GM12875 (cell line): ENCODE measurements at regions not wholly inside any gene's neighbourhood (a gene's known extent, or its start where the extent isn't known, plus 50 kb on each side); places are given as distances from the start of the nearest gene placed in this dataset.

Experiments used
- H3K4me3 ChIP-seq: one replicate; pipeline ENCODE4 v1.5.1; 2011; ENCODE audit warnings: low read depth, low read length, control low read depth
- CTCF ChIP-seq: IDR thresholded peaks from 2 replicates; pipeline ENCODE4 v1.5.1; 2011; ENCODE audit warnings: low read depth, mild to moderate bottlenecking, control low read depth, inconsistent platforms, low read length, moderate library complexity, borderline replicate concordance; ENCODE audit not compliant: insufficient read depth

DNA sequence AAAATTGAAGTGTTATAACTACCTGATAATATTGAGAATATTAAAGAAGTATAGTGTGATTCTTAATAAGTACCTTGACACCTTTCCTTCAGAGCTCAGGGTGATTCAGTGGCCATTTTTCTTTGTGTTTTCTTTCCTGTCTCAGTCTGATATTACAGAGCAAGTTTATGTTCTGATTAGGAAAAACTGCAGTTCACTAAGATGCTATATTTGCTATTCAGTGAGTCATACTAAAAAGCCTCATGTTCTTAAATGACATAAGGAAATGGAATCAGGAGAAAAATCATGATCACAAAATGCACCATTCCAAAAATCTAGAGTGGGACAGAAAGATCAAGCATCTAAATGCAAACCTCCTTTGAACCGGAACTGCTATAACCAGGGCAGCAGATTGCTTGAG, 390.6 kb upstream of the ATP2B1 start:
- TF ChIP-seq CTCF: no peak
- H3K4me3 ChIP-seq: no peak overlapping the region

DNA sequence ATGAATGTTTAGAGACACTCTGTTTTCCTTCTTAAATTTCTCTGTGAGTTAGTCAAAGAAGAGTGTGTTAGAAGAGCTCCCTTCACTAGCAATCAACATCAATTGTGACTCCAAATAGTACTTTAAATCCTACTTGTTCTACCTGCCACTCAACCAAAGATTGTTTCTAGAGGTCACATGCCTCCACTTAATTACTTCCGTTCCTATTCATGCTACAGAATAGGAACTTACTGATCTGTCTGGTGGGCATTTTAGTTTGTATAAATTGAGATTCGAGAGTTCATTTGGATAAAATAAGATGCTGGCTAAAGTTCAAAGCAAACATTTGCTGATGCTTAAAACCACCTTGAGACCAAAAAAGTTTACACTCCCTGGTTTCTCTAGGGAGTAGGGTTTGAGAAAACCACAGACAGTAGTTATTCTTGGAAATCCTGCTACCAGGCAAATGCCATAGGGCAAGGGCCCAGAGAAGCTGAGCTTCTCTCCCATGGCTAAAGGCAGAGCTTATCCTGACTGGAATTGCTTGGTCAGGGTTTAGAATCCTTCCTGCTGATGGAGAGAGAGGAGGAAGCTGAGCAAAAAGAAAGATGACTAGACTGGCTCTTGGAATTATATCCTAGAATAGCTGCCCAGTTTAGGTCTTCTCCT, 389.6 kb upstream of the ATP2B1 start:
- TF ChIP-seq CTCF: no peak

DNA sequence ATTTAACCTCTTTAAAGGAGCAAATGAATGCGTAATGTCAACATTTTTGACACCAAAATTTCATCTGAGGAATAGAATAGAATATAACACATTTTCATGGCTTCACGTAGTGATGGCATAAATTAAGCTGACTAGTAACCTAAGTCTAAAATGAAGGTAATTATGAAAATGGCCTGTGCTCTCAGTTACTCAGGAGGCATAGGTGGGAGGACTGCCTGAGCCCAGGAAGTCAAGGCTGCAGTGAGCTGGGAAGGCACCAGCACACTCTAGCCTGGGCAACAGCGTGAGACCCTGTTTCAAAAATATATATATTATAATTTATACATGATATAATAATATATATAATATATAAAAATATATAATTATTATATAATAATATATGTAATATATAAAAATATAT, 383.2 kb upstream of the ATP2B1 start:
- no peak for TF ChIP-seq CTCF
- no peak overlapping the region for H3K4me3 ChIP-seq

More for the DNA sequence above, 389.6 kb upstream of the ATP2B1 start:
- H3K4me3 ChIP-seq: no peak overlapping the region

- TF ChIP-seq CTCF: no peak
- no peak overlapping the region for H3K4me3 ChIP-seq
These were observed 382.5 kb upstream of the ATP2B1 start for GRCh38 chr12:90090929-90091651.

DNA sequence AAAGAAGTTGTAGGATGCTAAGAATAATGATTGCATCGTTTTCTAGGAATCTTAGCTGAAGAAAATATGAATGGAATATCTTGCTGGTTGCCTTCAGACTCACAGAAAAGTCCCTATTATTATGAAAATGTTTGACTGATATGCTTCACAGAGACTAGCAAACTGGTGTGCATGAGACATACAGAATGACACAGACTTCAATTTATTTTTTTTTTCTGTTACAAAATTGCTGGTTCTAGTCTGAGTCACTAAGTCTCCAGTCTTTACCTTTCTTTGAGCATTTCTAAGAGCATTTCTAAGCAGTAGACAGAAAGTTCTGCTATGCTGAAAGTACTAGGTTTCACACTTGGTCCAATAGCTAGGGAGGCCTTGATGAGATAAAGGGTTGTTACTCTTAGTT, 377.6 kb upstream of the ATP2B1 start:
- no peak for TF ChIP-seq CTCF
- H3K4me3 ChIP-seq: no peak overlapping the region

DNA sequence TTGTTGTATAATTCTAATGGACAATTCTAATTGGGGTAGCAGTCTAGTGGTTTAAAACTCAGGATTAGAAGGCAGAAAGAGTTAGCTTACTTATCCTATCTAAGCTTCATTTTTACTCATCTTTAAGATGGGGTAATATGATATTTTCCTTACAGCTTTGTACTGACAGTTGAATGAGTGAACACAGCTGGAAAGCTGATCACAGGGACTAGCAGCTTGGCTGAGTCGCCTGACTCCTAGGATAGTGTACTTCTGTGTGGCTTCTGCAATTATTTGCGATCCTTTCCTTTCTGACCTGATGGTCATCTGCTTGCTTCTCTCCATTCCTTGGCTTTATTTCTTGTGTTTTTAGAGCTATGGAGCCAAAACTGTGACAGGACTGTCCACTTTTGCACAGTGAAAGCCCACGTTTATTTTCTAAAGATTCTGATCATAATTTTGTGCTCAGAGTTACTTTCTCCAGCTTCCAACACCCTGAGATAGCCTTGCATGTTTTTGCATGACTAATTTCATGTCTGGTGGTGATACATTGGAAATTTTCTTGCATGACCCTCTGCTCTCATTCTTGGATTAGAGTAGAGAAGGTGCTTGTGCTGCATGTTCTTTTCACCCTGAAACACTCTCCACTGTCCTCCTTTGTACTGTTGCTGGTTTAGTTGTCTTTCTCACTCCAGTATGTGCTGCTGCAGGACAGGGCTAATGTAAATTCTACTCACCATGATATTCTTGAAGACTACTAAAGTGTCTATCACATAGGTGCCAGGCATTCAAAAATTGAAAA, 377.0 kb upstream of the ATP2B1 start:
- no peak for TF ChIP-seq CTCF
- H3K4me3 ChIP-seq: no peak overlapping the region

GRCh38 chr12:90084018-90084417, 375.4 kb upstream of the ATP2B1 start:
- no peak overlapping the region for H3K4me3 ChIP-seq
- TF ChIP-seq CTCF: no peak
